ENCODE measurements at regions not wholly inside any gene's neighbourhood (a gene's known extent, or its start where the extent isn't known, plus 50 kb on each side); places are given as distances from the start of the nearest gene placed in this dataset.

- Histone ChIP-seq H3K9ac (ENCODE audit: low read length) (no peak overlapping the region), H3K9me2 (replicated peaks; ENCODE audit: insufficient read depth, low read length) (no peaks in the 10 kb centered on the region), H2AFZ (ENCODE audit: low read depth, low read length, severe bottlenecking) (no peak overlapping the region), H3K27ac (ENCODE audit: low read depth, low read length) (no peak overlapping the region), H3K9me3 (ENCODE audit: insufficient read depth, low read length) (no peaks in the 10 kb centered on the region), H3F3A (ENCODE audit: insufficient read depth) (no peaks in the 10 kb centered on the region), H4K20me1 (ENCODE audit: low read depth, low read length) (no peaks in the 10 kb centered on the region), H3K36me3 (ENCODE audit: low read length) (no peaks in the 10 kb centered on the region), H3K4me3 (ENCODE audit: insufficient read depth, low read length, poor library complexity, severe bottlenecking) (no peak overlapping the region), H3K79me2 (ENCODE audit: insufficient read depth, low read length) (no peaks in the 10 kb centered on the region), H3K27me3 (ENCODE audit: low read length) (no peaks in the 10 kb centered on the region), H3K4me2 (ENCODE audit: low read depth, low read length, poor library complexity, severe bottlenecking) (no peak overlapping the region)
- TF ChIP-seq CTCF (IDR thresholded peaks at IDR 0.05; ENCODE audit: insufficient read depth, low read length, poor library complexity, severe bottlenecking) (no peak), EZH2phosphoT487 (conservative IDR thresholded peaks at IDR 0.05; ENCODE audit: low read length) (no peak)
Observed at GRCh38 chr3:152531717-152532116, 263.0 kb downstream of the MBNL1 start.

DNA sequence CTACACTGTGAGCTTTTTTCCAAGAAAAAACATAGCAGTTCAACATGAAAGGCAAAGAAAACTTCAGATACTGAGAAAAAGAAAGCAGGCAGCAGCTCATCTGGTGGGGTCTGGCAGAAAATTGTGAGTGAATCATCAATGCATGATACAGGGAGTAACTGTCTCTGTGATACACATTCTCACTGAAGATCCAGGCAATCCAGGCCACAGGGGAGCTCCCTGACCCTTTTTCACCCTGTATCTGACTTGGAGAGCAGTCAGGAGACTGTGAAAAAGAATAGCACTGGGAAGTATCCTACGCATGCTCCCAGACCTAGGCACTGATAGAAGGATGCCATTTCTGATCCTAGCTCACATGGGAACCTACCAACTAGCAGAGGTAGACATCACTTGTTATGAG, 269.8 kb downstream of the MBNL1 start:
- H3K27ac ChIP-seq (ENCODE audit: low read depth, low read length) = no peak overlapping the region
- no peak overlapping the region for H3K4me2 ChIP-seq (ENCODE audit: low read depth, low read length, poor library complexity, severe bottlenecking)
- no peak for TF ChIP-seq CTCF (IDR thresholded peaks at IDR 0.05; ENCODE audit: insufficient read depth, low read length, poor library complexity, severe bottlenecking)
- no peak for TF ChIP-seq EZH2phosphoT487 (conservative IDR thresholded peaks at IDR 0.05; ENCODE audit: low read length)
- no peaks in the 10 kb centered on the region for H3K79me2 ChIP-seq (ENCODE audit: insufficient read depth, low read length)
- H3K9me3 ChIP-seq (ENCODE audit: insufficient read depth, low read length) = no peaks in the 10 kb centered on the region
- no peaks in the 10 kb centered on the region for H3K27me3 ChIP-seq (ENCODE audit: low read length)
- H3K4me3 ChIP-seq (ENCODE audit: insufficient read depth, low read length, poor library complexity, severe bottlenecking) = no peak overlapping the region
- no peaks in the 10 kb centered on the region for H3F3A ChIP-seq (ENCODE audit: insufficient read depth)
- H4K20me1 ChIP-seq (ENCODE audit: low read depth, low read length) = no peaks in the 10 kb centered on the region
- no peak overlapping the region for H3K9ac ChIP-seq (ENCODE audit: low read length)
- H3K9me2 ChIP-seq (replicated peaks; ENCODE audit: insufficient read depth, low read length) = no peaks in the 10 kb centered on the region
- H2AFZ ChIP-seq (ENCODE audit: low read depth, low read length, severe bottlenecking) = no peak overlapping the region
- H3K36me3 ChIP-seq (ENCODE audit: low read length) = no peaks in the 10 kb centered on the region

- H4K20me1 ChIP-seq (ENCODE audit: low read depth, low read length) = no peaks in the 10 kb centered on the region
- no peak overlapping the region for H2AFZ ChIP-seq (ENCODE audit: low read depth, low read length, severe bottlenecking)
- no peaks in the 10 kb centered on the region for H3K27me3 ChIP-seq (ENCODE audit: low read length)
- no peak overlapping the region for H3K9ac ChIP-seq (ENCODE audit: low read length)
- H3F3A ChIP-seq (ENCODE audit: insufficient read depth) = no peaks in the 10 kb centered on the region
- no peaks in the 10 kb centered on the region for H3K9me2 ChIP-seq (replicated peaks; ENCODE audit: insufficient read depth, low read length)
- no peak overlapping the region for H3K4me2 ChIP-seq (ENCODE audit: low read depth, low read length, poor library complexity, severe bottlenecking)
- no peak for TF ChIP-seq EZH2phosphoT487 (conservative IDR thresholded peaks at IDR 0.05; ENCODE audit: low read length)
- TF ChIP-seq CTCF (IDR thresholded peaks at IDR 0.05; ENCODE audit: insufficient read depth, low read length, poor library complexity, severe bottlenecking) = peak; percentile 34
- no peak overlapping the region for H3K27ac ChIP-seq (ENCODE audit: low read depth, low read length)
- H3K36me3 ChIP-seq (ENCODE audit: low read length) = no peaks in the 10 kb centered on the region
- no peaks in the 10 kb centered on the region for H3K9me3 ChIP-seq (ENCODE audit: insufficient read depth, low read length)
- no peak overlapping the region for H3K4me3 ChIP-seq (ENCODE audit: insufficient read depth, low read length, poor library complexity, severe bottlenecking)
- H3K79me2 ChIP-seq (ENCODE audit: insufficient read depth, low read length) = no peaks in the 10 kb centered on the region
Observed at GRCh38 chr3:152539191-152539764, 270.5 kb downstream of the MBNL1 start.

All from SU-DHL-6 (cell line).